GM11168 (cell line): ENCODE measurements at regions not wholly inside any gene's neighbourhood (a gene's known extent, or its start where the extent isn't known, plus 50 kb on each side); places are given as distances from the start of the nearest gene placed in this dataset.

Experiments
- in situ Hi-C: fragments of 300-500 bp; cut with MboI; formaldehyde crosslinking; loops from one replicate; pipeline ENCODE4 v1.12.0; 2022; ENCODE audit warnings: low sequenced_read_pairs; ENCODE audit not compliant: unreplicated experiment

DNA sequence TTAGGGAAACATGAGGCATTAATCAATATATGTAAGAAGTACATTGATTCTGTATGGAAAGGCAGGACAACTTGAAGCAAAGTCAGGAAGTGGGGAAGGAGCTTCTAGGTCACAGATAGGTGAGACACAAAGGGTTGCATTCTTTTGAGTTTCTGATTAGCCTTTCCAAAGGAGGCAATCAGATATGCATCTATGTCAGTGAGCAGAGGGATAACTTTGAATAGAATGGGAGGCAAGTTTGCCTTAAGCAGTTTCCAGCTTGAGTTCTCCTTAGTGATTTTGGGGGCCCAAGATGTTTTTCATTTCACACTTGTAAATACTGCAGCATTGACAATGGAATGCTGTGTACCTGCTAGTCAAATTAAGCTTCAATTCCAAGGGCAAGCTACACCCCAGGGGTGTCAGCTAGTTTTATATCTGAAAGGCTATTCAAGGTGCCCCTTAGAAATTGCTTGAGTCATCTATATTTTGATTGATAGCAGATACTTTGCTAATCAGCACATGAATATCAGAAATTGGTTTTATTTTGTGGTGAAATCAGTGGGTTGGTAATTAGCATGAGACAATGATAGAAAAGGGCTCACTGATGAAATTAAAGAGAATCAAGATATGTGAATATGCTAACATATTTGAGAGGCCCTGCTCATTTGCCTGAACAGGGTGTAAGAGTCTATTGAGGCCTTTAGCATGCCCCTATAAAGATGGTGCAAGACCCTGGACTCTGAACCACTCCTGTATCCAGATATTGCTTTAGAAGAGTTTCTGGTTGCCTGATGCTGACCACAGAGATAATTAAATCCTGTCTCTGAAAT, 131.5 kb downstream of the TMEM17 start:
- in situ Hi-C loops, result no loop called here

GRCh38 chr2:62372824-62373223, 133.2 kb downstream of the TMEM17 start:
- in situ Hi-C loops, result no loop called here

DNA sequence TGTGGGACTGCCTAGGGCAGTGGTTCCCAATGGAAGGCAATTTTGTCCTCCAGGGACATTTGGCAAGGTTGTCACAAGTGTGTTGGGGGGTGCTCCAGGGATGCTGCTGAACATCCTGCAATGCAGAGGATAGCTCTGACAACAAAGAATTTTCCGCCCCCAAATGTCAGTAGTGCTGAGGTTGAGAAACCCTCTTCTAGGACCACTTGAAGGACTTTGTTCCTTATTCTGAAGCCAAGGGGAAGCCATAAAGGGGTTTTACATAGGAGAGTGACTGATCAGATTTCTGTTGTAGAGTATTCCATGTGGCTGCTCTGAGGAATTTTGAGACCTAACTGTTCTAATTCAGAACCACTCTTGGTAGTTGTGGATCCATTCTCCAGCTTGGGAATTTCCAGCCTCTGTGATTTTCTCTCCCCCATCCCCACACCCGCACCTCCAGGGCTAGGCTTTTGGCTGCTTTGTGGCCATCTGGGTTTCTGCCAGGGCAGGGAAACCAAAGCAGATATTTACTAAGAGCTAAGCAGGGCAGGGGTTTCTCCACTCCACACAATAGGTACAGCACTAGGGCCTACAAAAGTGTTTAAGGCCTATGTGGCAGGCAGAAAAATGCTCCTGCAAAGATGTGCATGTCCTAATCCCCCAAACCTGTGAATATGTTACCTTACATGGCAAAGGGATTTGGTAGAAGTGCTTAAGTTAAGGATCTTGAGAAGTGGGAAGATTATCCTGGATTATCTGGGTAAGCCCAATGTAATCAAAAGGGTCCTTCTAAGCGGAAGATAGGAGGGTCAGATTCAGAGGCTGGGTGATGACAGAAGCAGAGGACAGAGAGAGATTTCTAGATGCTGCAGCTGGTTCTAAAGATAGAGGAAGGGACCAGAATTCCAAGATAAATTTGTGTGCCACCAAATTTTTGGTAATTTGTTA, 135.4 kb downstream of the TMEM17 start:
- in situ Hi-C loops, result no loop called here

GRCh38 chr2:62369541-62370202, 136.3 kb downstream of the TMEM17 start:
- in situ Hi-C loops, result no loop called here

DNA sequence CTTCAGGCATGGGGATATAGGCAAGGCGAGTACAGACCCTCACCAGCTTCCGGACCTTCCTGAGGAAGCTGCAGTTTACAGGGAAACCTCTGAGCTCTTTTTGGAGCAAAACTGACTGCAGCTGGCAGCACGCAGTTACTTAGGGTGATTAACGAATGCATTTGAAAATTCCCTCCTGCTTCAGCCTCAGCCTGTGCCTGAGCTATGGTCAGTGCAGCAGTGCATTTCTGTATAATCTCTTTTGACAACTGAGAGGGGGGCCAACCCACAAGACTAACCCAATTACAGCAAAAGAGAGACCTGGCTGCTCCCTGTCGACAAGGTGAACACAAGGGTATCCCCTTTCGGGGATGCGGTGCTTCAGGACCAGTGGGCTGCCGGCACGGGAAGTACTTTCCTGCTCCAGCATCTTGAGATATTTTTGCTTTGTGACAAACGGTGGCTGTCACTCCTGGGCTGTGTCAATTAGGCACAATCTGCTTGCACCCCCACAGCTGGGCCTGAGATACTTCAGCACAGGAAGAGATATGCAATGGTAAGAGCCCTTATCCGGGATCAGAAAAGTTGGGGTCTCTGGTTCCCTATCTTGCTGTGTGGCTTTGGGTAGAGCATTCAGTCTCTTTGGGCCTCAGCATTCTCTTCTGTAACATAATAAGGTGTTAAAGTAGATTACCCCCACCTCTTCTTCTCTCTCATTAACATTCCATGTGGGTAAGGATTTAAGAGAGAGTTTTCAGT, 141.0 kb downstream of the TMEM17 start:
- in situ Hi-C loops, result no loop called here

- in situ Hi-C loops, result no loop called here
Observed at GRCh38 chr2:62363166-62363565, 142.8 kb downstream of the TMEM17 start.

GRCh38 chr2:62362561-62362960, 143.4 kb downstream of the TMEM17 start:
- in situ Hi-C loops, result no loop called here

GRCh38 chr2:62361964-62362363, 144.0 kb downstream of the TMEM17 start:
- in situ Hi-C loops, result no loop called here

GRCh38 chr2:62354771-62355561, 151.0 kb downstream of the TMEM17 start:
- in situ Hi-C loops, result no loop called here

- in situ Hi-C loops, result no loop called here
Observed at GRCh38 chr2:62352031-62352430, 154.0 kb downstream of the TMEM17 start.

- in situ Hi-C loops, result no loop called here
Observed at GRCh38 chr2:62349788-62350187, 153.9 kb downstream of the B3GNT2 start.

DNA sequence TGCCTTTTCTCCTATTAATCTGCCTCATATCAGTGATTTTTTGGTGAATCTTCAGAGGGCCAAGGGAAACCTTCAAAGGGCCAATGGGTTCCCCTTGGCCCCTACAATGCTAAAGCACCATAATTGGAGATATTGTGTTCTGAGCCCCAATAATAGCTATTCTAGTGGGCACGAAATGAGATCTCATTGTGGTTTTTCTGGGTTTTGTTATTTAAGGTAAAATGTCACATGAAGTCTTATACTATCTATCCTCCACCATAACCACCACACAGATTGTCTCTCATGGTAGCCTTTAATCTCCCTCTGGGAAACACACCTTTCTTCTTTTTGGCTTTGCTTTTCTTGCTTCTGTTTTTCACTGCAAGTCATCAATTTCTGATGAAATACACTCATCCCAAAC, 152.8 kb downstream of the B3GNT2 start:
- in situ Hi-C loops, result no loop called here

GRCh38 chr2:62347563-62348270, 151.8 kb downstream of the B3GNT2 start:
- in situ Hi-C loops, result no loop called here

- in situ Hi-C loops, result no loop called here
Observed at GRCh38 chr2:62344472-62344871, 148.6 kb downstream of the B3GNT2 start.

GRCh38 chr2:62343636-62344337, 147.9 kb downstream of the B3GNT2 start:
- in situ Hi-C loops, result no loop called here

DNA sequence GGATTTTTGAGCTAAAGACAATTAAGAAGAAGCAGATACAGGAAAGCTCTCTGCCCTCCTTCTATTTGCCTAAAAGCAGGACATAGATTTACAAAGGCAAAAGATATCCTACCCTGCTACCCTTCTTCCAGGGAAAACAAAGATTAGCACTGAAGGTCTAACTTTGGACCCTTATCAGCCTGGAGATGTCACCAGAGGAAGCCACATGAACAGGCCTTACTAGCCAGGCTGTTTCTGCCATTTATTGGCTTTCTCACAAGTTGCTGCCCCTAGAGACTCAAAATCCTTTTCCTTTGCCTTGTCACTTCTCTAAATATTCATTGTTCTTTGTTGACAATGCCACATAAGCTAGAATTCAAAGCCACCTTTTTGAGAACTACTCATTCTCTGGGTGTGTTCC, 147.3 kb downstream of the B3GNT2 start:
- in situ Hi-C loops, result no loop called here

DNA sequence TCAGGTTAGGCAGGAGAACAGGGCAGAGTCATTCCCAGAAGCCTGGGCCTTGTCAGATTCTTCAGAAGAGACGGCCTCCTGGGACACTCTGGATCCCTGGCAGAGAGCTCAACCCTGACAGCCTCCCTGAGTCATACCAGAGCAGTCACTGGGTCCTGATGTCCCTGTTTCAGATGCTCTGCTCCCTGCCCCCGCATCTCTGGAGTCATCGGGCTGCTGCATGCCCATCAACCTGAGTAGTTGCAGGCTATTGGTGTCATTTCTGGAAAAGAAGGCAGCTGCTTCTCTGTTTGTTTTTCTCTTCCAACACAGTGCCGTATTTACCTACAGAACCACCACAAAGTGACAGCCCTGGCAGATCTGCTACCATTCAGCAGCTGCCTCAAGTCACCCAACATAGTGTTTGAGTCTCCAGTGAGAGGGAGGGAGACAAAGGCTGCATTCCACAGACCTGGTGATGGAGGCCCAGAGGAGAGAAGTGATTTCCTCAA, 145.1 kb downstream of the B3GNT2 start:
- in situ Hi-C loops, result no loop called here

GRCh38 chr2:62339837-62340236, 143.9 kb downstream of the B3GNT2 start:
- in situ Hi-C loops, result no loop called here
